WTC11 (cell line): ENCODE measurements at regions not wholly inside any gene's neighbourhood (a gene's known extent, or its start where the extent isn't known, plus 50 kb on each side); places are given as distances from the start of the nearest gene placed in this dataset.

Experiments
- ATAC-seq: fragments of 200-7000 bp; cut with Tn5 transposase; 2 replicates; pipeline ENCODE4 v1.10.0; 2021; ENCODE audit warnings: mild to moderate bottlenecking, moderate library complexity
- CTCF ChIA-PET: fragments of 300-600 bp; sonication (Branson Sonifier 250); formaldehyde crosslinking; loops from one replicate; lab custom pipeline; 2021; ENCODE audit warnings: antibody characterized with exemption; lab: Charles Lee
- POLR2A ChIA-PET: fragments of 350-600 bp; sonication (Branson Sonifier 250); formaldehyde crosslinking; loops from one replicate; lab custom pipeline; 2021; ENCODE audit warnings: antibody characterized with exemption; lab: Charles Lee
- DNase-seq: peaks from one replicate; pipeline ENCODE4 v3.0.0; 2021; ENCODE audit warnings: low spot score
- H3K27ac Mint-ChIP-seq: 2 replicates; pipeline ENCODE4 v1.8.0; 2021; ENCODE audit warnings: mixed read lengths
- H3K27me3 Mint-ChIP-seq: 2 replicates; pipeline ENCODE4 v1.8.0; 2021; ENCODE audit warnings: low read depth, mild to moderate bottlenecking, moderate library complexity, mixed read lengths
- H3K36me3 Mint-ChIP-seq: 2 replicates; pipeline ENCODE4 v1.8.0; 2021; ENCODE audit warnings: mixed read lengths
- H3K4me1 Mint-ChIP-seq: 2 replicates; pipeline ENCODE4 v1.8.0; 2022; ENCODE audit warnings: mixed read lengths
- H3K4me3 Mint-ChIP-seq: 2 replicates; pipeline ENCODE4 v1.8.0; 2021; ENCODE audit warnings: mild to moderate bottlenecking, moderate library complexity, mixed read lengths
- H3K9me3 Mint-ChIP-seq: 2 replicates; pipeline ENCODE4 v1.8.0; 2021; ENCODE audit warnings: mixed read lengths
- ETV6 ChIP-seq: sonication (generic); formaldehyde crosslinking; IDR thresholded peaks from 2 replicates; pipeline ENCODE4 v1.8.1; 2022; ENCODE audit warnings: mild to moderate bottlenecking, missing genetic modification reagents
- FOXP1 ChIP-seq: sonication (generic); formaldehyde crosslinking; IDR thresholded peaks from 2 replicates; pipeline ENCODE4 v1.8.0; 2022; ENCODE audit warnings: missing genetic modification reagents, mild to moderate bottlenecking, moderate library complexity, borderline replicate concordance
- KAT7 ChIP-seq: sonication (generic); formaldehyde crosslinking; IDR thresholded peaks from 2 replicates; pipeline ENCODE4 v1.8.1; 2023; ENCODE audit warnings: missing genetic modification reagents, mild to moderate bottlenecking, borderline replicate concordance
- NR2C2 ChIP-seq: sonication (generic); formaldehyde crosslinking; IDR thresholded peaks from 2 replicates; pipeline ENCODE4 v1.8.0; 2022; ENCODE audit warnings: mild to moderate bottlenecking, missing genetic modification reagents
- OVOL2 ChIP-seq: fragments of 250-450 bp; sonication (Bioruptor Pico); IDR thresholded peaks from 2 replicates; pipeline ENCODE4 v1.9.0; 2021; ENCODE audit warnings: mild to moderate bottlenecking, borderline replicate concordance
- RORB ChIP-seq: fragments of 250-450 bp; sonication (Bioruptor Pico); IDR thresholded peaks from 2 replicates; pipeline ENCODE4 v1.9.0; 2021; ENCODE audit warnings: mild to moderate bottlenecking
- SMAD3 ChIP-seq: sonication (generic); formaldehyde crosslinking; IDR thresholded peaks from 2 replicates; pipeline ENCODE4 v1.8.0; 2022; ENCODE audit warnings: missing genetic modification reagents, mild to moderate bottlenecking, borderline replicate concordance
- SMAD4 ChIP-seq: sonication (generic); formaldehyde crosslinking; IDR thresholded peaks from 2 replicates; pipeline ENCODE4 v1.8.0; 2022; ENCODE audit warnings: mild to moderate bottlenecking, missing genetic modification reagents
- ZBTB21 ChIP-seq: sonication (generic); formaldehyde crosslinking; IDR thresholded peaks from 2 replicates; pipeline ENCODE4 v1.8.1; 2023; ENCODE audit warnings: mild to moderate bottlenecking, missing genetic modification reagents, borderline replicate concordance
- ZNF416 ChIP-seq: fragments of 250-450 bp; sonication (Bioruptor Pico); IDR thresholded peaks from 2 replicates; pipeline ENCODE4 v1.9.0; 2021; ENCODE audit warnings: mild to moderate bottlenecking, inconsistent platforms
- TF ChIP-seq, protein P1 (sequence below): sonication (generic); formaldehyde crosslinking; IDR thresholded peaks from 2 replicates; pipeline ENCODE4 v1.8.0; 2022; ENCODE audit warnings: mild to moderate bottlenecking, missing genetic modification reagents
- TF ChIP-seq, protein P2 (sequence below): fragments of 250-450 bp; sonication (Bioruptor Pico); conservative IDR thresholded peaks from 2 replicates; pipeline ENCODE4 v1.9.0; 2021; ENCODE audit warnings: mild to moderate bottlenecking
- TF ChIP-seq, protein P3 (sequence below): fragments of 200-600 bp; IDR thresholded peaks from 2 replicates; pipeline ENCODE4 v1.8.0; 2022; ENCODE audit warnings: antibody characterized with exemption
- TF ChIP-seq, protein P4 (sequence below): sonication (generic); formaldehyde crosslinking; IDR thresholded peaks from 2 replicates; pipeline ENCODE4 v1.8.1; 2023; ENCODE audit warnings: mild to moderate bottlenecking, missing genetic modification reagents, moderate library complexity
- TF ChIP-seq, protein P5 (sequence below): fragments of 250-450 bp; sonication (Bioruptor Pico); IDR thresholded peaks from 2 replicates; pipeline ENCODE4 v1.9.0; 2021; ENCODE audit warnings: mild to moderate bottlenecking, borderline replicate concordance
- TF ChIP-seq, protein P6 (sequence below): sonication (generic); formaldehyde crosslinking; IDR thresholded peaks from 2 replicates; pipeline ENCODE4 v1.8.0; 2022; ENCODE audit warnings: mild to moderate bottlenecking, missing genetic modification reagents
- TF ChIP-seq, protein P7 (sequence below): sonication (generic); formaldehyde crosslinking; IDR thresholded peaks from 2 replicates; pipeline ENCODE4 v1.8.0; 2023; ENCODE audit warnings: missing genetic modification reagents
- TF ChIP-seq, protein P8 (sequence below): sonication (generic); formaldehyde crosslinking; IDR thresholded peaks from 2 replicates; pipeline ENCODE4 v1.8.1; 2023; ENCODE audit warnings: mild to moderate bottlenecking, missing genetic modification reagents

DNA sequence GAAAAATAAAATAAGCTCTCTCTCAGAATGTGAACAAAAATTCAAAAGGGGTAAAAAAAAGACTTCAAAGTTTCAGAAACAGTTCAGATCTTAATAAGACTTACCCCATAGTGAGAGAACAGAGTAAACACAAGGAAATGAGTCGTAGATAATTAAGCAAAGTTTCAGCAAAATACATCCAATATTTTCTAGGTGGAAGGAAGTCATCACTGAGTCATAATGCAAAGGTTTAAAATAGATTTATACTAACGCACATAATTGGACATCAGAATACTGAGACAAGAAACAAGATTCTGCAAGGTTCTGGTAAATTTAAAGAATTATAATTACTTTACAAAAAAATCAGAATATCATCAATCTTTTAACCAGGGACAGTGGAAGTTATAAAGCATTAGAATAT, 1370.7 kb upstream of the ATXN8OS start:
- no peaks in the 10 kb centered on the region for H3K36me3 Mint-ChIP-seq
- POLR2A ChIA-PET, result no interaction called here
- ATAC-seq, result no peak
- TF ChIP-seq, protein P1, sequence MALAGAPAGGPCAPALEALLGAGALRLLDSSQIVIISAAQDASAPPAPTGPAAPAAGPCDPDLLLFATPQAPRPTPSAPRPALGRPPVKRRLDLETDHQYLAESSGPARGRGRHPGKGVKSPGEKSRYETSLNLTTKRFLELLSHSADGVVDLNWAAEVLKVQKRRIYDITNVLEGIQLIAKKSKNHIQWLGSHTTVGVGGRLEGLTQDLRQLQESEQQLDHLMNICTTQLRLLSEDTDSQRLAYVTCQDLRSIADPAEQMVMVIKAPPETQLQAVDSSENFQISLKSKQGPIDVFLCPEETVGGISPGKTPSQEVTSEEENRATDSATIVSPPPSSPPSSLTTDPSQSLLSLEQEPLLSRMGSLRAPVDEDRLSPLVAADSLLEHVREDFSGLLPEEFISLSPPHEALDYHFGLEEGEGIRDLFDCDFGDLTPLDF, result no peak
- TF ChIP-seq, protein P2, sequence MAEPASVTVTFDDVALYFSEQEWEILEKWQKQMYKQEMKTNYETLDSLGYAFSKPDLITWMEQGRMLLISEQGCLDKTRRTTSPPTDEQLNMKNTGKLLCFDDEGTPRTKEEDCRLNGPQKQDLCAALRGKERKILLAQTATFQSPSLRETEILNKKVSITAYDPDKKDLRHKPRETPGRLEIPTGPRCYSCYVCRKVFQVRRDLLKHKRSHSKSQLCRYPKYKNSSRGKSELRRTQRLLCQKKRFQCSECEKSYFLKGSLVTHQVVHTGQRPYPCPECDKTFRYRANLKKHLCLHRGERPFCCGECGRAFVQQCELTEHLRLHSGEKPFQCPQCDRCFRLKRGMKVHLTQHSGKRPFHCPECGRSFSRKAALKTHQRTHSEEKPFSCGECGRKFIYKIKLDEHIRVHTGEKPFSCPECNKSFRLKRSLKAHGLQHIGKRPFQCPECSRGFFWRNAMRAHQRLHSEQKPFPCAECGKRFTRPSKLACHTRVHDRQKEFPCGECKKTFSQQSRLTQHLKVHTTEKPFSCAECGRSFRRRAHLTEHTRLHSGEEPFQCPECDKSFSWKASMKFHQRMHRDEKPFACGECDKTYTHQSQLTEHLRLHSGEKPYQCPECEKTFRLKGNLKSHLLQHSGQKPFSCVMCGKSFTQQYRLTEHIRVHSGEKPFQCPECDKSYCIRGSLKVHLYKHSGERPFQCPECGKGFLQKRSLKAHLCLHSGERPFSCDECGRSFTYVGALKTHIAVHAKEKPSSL (CRISPR knock-in tag), result no peak
- TF ChIP-seq, protein P3, sequence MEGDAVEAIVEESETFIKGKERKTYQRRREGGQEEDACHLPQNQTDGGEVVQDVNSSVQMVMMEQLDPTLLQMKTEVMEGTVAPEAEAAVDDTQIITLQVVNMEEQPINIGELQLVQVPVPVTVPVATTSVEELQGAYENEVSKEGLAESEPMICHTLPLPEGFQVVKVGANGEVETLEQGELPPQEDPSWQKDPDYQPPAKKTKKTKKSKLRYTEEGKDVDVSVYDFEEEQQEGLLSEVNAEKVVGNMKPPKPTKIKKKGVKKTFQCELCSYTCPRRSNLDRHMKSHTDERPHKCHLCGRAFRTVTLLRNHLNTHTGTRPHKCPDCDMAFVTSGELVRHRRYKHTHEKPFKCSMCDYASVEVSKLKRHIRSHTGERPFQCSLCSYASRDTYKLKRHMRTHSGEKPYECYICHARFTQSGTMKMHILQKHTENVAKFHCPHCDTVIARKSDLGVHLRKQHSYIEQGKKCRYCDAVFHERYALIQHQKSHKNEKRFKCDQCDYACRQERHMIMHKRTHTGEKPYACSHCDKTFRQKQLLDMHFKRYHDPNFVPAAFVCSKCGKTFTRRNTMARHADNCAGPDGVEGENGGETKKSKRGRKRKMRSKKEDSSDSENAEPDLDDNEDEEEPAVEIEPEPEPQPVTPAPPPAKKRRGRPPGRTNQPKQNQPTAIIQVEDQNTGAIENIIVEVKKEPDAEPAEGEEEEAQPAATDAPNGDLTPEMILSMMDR, result no peak
- TF ChIP-seq SMAD3 (CRISPR knock-in tag) (no peak), RORB (CRISPR knock-in tag) (no peak), ZNF416 (CRISPR knock-in tag) (no peak), ETV6 (CRISPR knock-in tag) (no peak), NR2C2 (CRISPR knock-in tag) (no peak), KAT7 (no peak), FOXP1 (CRISPR knock-in tag) (no peak)
- TF ChIP-seq, protein P4, sequence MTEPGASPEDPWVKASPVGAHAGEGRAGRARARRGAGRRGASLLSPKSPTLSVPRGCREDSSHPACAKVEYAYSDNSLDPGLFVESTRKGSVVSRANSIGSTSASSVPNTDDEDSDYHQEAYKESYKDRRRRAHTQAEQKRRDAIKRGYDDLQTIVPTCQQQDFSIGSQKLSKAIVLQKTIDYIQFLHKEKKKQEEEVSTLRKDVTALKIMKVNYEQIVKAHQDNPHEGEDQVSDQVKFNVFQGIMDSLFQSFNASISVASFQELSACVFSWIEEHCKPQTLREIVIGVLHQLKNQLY, result no peak
- TF ChIP-seq, protein P5, sequence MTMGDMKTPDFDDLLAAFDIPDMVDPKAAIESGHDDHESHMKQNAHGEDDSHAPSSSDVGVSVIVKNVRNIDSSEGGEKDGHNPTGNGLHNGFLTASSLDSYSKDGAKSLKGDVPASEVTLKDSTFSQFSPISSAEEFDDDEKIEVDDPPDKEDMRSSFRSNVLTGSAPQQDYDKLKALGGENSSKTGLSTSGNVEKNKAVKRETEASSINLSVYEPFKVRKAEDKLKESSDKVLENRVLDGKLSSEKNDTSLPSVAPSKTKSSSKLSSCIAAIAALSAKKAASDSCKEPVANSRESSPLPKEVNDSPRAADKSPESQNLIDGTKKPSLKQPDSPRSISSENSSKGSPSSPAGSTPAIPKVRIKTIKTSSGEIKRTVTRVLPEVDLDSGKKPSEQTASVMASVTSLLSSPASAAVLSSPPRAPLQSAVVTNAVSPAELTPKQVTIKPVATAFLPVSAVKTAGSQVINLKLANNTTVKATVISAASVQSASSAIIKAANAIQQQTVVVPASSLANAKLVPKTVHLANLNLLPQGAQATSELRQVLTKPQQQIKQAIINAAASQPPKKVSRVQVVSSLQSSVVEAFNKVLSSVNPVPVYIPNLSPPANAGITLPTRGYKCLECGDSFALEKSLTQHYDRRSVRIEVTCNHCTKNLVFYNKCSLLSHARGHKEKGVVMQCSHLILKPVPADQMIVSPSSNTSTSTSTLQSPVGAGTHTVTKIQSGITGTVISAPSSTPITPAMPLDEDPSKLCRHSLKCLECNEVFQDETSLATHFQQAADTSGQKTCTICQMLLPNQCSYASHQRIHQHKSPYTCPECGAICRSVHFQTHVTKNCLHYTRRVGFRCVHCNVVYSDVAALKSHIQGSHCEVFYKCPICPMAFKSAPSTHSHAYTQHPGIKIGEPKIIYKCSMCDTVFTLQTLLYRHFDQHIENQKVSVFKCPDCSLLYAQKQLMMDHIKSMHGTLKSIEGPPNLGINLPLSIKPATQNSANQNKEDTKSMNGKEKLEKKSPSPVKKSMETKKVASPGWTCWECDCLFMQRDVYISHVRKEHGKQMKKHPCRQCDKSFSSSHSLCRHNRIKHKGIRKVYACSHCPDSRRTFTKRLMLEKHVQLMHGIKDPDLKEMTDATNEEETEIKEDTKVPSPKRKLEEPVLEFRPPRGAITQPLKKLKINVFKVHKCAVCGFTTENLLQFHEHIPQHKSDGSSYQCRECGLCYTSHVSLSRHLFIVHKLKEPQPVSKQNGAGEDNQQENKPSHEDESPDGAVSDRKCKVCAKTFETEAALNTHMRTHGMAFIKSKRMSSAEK (CRISPR knock-in tag), result no peak
- TF ChIP-seq, protein P6, sequence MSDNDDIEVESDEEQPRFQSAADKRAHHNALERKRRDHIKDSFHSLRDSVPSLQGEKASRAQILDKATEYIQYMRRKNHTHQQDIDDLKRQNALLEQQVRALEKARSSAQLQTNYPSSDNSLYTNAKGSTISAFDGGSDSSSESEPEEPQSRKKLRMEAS (CRISPR knock-in tag), result no peak
- TF ChIP-seq, all 79 proteins: peak for 0
- no peak for DNase-seq
- no peak overlapping the region for H3K27ac Mint-ChIP-seq
- CTCF ChIA-PET, result no interaction called here
- peaks cover 2% of the 10 kb centered on the region for H3K9me3 Mint-ChIP-seq
- no peak overlapping the region for H3K4me3 Mint-ChIP-seq
- no peaks in the 10 kb centered on the region for H3K27me3 Mint-ChIP-seq
- H3K4me1 Mint-ChIP-seq, result peaks cover 17% of the 10 kb centered on the region

DNA sequence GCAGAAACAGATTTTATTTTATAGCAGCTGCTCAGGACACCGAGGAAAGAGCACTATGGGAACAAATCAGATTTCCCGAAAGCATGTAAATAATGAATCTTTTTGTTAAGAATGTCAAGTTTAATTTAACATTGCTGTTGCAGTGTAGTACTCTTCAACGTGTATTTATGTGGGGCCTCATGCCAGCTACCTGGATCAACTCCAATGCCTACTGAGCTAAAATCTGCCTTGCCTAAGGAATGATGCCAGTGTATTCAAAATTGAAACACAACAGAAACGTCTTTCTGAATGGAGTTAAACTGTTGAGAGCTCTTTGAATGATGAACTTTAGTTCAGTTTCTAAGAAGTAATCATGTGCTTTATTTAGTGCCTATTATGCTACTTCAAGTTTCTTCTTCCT, 1379.8 kb upstream of the ATXN8OS start:
- CTCF ChIA-PET, result no interaction called here
- no peak for DNase-seq
- Mint-ChIP-seq H3K27ac (no peak overlapping the region), H3K36me3 (no peaks in the 10 kb centered on the region; the same call in 1 of the 2 replicates), H3K9me3 (peaks cover 5% of the 10 kb centered on the region), H3K4me1 (peaks cover 2% of the 10 kb centered on the region), H3K27me3 (no peaks in the 10 kb centered on the region), H3K4me3 (no peak overlapping the region)
- ATAC-seq, result no peak
- POLR2A ChIA-PET, result no interaction called here
- TF ChIP-seq, protein P7, sequence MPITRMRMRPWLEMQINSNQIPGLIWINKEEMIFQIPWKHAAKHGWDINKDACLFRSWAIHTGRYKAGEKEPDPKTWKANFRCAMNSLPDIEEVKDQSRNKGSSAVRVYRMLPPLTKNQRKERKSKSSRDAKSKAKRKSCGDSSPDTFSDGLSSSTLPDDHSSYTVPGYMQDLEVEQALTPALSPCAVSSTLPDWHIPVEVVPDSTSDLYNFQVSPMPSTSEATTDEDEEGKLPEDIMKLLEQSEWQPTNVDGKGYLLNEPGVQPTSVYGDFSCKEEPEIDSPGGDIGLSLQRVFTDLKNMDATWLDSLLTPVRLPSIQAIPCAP (CRISPR knock-in tag), result no peak
- no peak for TF ChIP-seq ZBTB21 (CRISPR knock-in tag)
- TF ChIP-seq SMAD4 (CRISPR knock-in tag), result no peak
- no peak for TF ChIP-seq OVOL2
- TF ChIP-seq, protein P5 (CRISPR knock-in tag), result no peak
- TF ChIP-seq, protein P8, sequence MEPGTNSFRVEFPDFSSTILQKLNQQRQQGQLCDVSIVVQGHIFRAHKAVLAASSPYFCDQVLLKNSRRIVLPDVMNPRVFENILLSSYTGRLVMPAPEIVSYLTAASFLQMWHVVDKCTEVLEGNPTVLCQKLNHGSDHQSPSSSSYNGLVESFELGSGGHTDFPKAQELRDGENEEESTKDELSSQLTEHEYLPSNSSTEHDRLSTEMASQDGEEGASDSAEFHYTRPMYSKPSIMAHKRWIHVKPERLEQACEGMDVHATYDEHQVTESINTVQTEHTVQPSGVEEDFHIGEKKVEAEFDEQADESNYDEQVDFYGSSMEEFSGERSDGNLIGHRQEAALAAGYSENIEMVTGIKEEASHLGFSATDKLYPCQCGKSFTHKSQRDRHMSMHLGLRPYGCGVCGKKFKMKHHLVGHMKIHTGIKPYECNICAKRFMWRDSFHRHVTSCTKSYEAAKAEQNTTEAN (CRISPR knock-in tag), result no peak
